ENCODE measurements at regions not wholly inside any gene's neighbourhood (a gene's known extent, or its start where the extent isn't known, plus 50 kb on each side); places are given as distances from the start of the nearest gene placed in this dataset.

- Mint-ChIP-seq H3K9me3 (no peaks in the 10 kb centered on the region), H3K36me3 (ENCODE audit: low read depth) (no peaks in the 10 kb centered on the region), H3K4me3 (no peak overlapping the region), H3K4me1 (no peaks in the 10 kb centered on the region), H3K27me3 (no peaks in the 10 kb centered on the region), H3K27ac (no peak overlapping the region)
- ChIA-PET POLR2A (no interaction called here), CTCF (no interaction called here)
- DNase-seq: no peak
These were observed 415.0 kb downstream of the TMX3 start for GRCh38 chr18:68299906-68300305.

- Mint-ChIP-seq H3K9me3 (no peaks in the 10 kb centered on the region), H3K4me3 (no peak overlapping the region), H3K4me1 (no peaks in the 10 kb centered on the region), H3K27ac (no peak overlapping the region), H3K27me3 (no peaks in the 10 kb centered on the region), H3K36me3 (ENCODE audit: low read depth) (no peaks in the 10 kb centered on the region)
- CTCF ChIA-PET: no interaction called here
- POLR2A ChIA-PET: no interaction called here
- DNase-seq: no peak
These were observed 416.6 kb downstream of the TMX3 start for GRCh38 chr18:68298330-68298729.

- H3K27ac Mint-ChIP-seq: no peak overlapping the region
- DNase-seq: no peak
- CTCF ChIA-PET: no interaction called here
- H3K4me1 Mint-ChIP-seq: no peaks in the 10 kb centered on the region
- H3K4me3 Mint-ChIP-seq: no peak overlapping the region
- no peaks in the 10 kb centered on the region for H3K36me3 Mint-ChIP-seq (ENCODE audit: low read depth)
- H3K27me3 Mint-ChIP-seq: no peaks in the 10 kb centered on the region
- no peaks in the 10 kb centered on the region for H3K9me3 Mint-ChIP-seq
- POLR2A ChIA-PET: no interaction called here
These were observed 426.5 kb downstream of the TMX3 start for GRCh38 chr18:68288408-68288807.

GRCh38 chr18:68284236-68284780 is 430.6 kb downstream of the TMX3 start:
- POLR2A ChIA-PET: no interaction called here
- no peak for DNase-seq
- H3K9me3 Mint-ChIP-seq: no peaks in the 10 kb centered on the region
- H3K27ac Mint-ChIP-seq: no peak overlapping the region
- no peaks in the 10 kb centered on the region for H3K36me3 Mint-ChIP-seq (ENCODE audit: low read depth)
- no peak overlapping the region for H3K4me3 Mint-ChIP-seq
- no peaks in the 10 kb centered on the region for H3K4me1 Mint-ChIP-seq
- CTCF ChIA-PET: no interaction called here
- no peaks in the 10 kb centered on the region for H3K27me3 Mint-ChIP-seq

- Mint-ChIP-seq H3K36me3 (ENCODE audit: low read depth) (no peaks in the 10 kb centered on the region), H3K9me3 (no peaks in the 10 kb centered on the region), H3K27me3 (no peaks in the 10 kb centered on the region), H3K27ac (no peak overlapping the region), H3K4me1 (no peaks in the 10 kb centered on the region), H3K4me3 (no peak overlapping the region)
- CTCF ChIA-PET: no interaction called here
- POLR2A ChIA-PET: no interaction called here
- no peak for DNase-seq
These were observed 431.1 kb downstream of the TMX3 start for GRCh38 chr18:68283834-68284233.

GRCh38 chr18:68282232-68282631 is 432.7 kb downstream of the TMX3 start:
- Mint-ChIP-seq H3K27ac (no peak overlapping the region), H3K9me3 (no peaks in the 10 kb centered on the region), H3K27me3 (no peaks in the 10 kb centered on the region), H3K4me3 (no peak overlapping the region), H3K36me3 (ENCODE audit: low read depth) (no peaks in the 10 kb centered on the region), H3K4me1 (no peaks in the 10 kb centered on the region)
- no peak for DNase-seq
- ChIA-PET POLR2A (no interaction called here), CTCF (no interaction called here)

GRCh38 chr18:68275616-68276015 is 439.3 kb downstream of the TMX3 start:
- CTCF ChIA-PET: no interaction called here
- Mint-ChIP-seq H3K27me3 (no peaks in the 10 kb centered on the region), H3K27ac (no peak overlapping the region), H3K36me3 (ENCODE audit: low read depth) (no peaks in the 10 kb centered on the region), H3K4me1 (no peaks in the 10 kb centered on the region), H3K4me3 (no peak overlapping the region), H3K9me3 (no peaks in the 10 kb centered on the region)
- POLR2A ChIA-PET: no interaction called here
- no peak for DNase-seq

- DNase-seq: no peak
- ChIA-PET CTCF (interaction anchor here (0.8 kb wide), 1 partner anchor 11 kb away, joined by 3 read pairs; no protein-coding TSS in a partner anchor), POLR2A (no interaction called here)
- no peaks in the 10 kb centered on the region for H3K9me3 Mint-ChIP-seq
- no peak overlapping the region for H3K27ac Mint-ChIP-seq
- no peaks in the 10 kb centered on the region for H3K4me1 Mint-ChIP-seq
- no peaks in the 10 kb centered on the region for H3K36me3 Mint-ChIP-seq (ENCODE audit: low read depth)
- no peak overlapping the region for H3K4me3 Mint-ChIP-seq
- no peaks in the 10 kb centered on the region for H3K27me3 Mint-ChIP-seq
These were observed 444.9 kb downstream of the TMX3 start for GRCh38 chr18:68270017-68270416.

- Mint-ChIP-seq H3K4me3 (no peak overlapping the region), H3K27me3 (no peaks in the 10 kb centered on the region), H3K4me1 (no peaks in the 10 kb centered on the region), H3K27ac (no peak overlapping the region), H3K36me3 (ENCODE audit: low read depth) (no peaks in the 10 kb centered on the region), H3K9me3 (no peaks in the 10 kb centered on the region)
- ChIA-PET POLR2A (no interaction called here), CTCF (no interaction called here)
- DNase-seq: no peak
These were observed 447.3 kb downstream of the TMX3 start for GRCh38 chr18:68267583-68267982.

GRCh38 chr18:68263481-68263880 is 451.4 kb downstream of the TMX3 start:
- no peak for DNase-seq
- Mint-ChIP-seq H3K27me3 (no peaks in the 10 kb centered on the region), H3K4me1 (no peaks in the 10 kb centered on the region), H3K9me3 (no peaks in the 10 kb centered on the region), H3K36me3 (ENCODE audit: low read depth) (no peaks in the 10 kb centered on the region), H3K4me3 (no peak overlapping the region), H3K27ac (no peak overlapping the region)
- ChIA-PET POLR2A (no interaction called here), CTCF (no interaction called here)

- DNase-seq: no peak
- Mint-ChIP-seq H3K27me3 (no peaks in the 10 kb centered on the region), H3K27ac (no peak overlapping the region), H3K4me1 (no peaks in the 10 kb centered on the region), H3K9me3 (no peaks in the 10 kb centered on the region), H3K4me3 (no peak overlapping the region), H3K36me3 (ENCODE audit: low read depth) (no peaks in the 10 kb centered on the region)
- CTCF ChIA-PET: no interaction called here
- POLR2A ChIA-PET: no interaction called here
These were observed 452.1 kb downstream of the TMX3 start for GRCh38 chr18:68262690-68263294.

- DNase-seq: no peak
- H3K9me3 Mint-ChIP-seq: no peaks in the 10 kb centered on the region
- no peaks in the 10 kb centered on the region for H3K4me1 Mint-ChIP-seq
- no peaks in the 10 kb centered on the region for H3K27me3 Mint-ChIP-seq
- CTCF ChIA-PET: no interaction called here
- H3K27ac Mint-ChIP-seq: no peak overlapping the region
- POLR2A ChIA-PET: no interaction called here
- no peak overlapping the region for H3K4me3 Mint-ChIP-seq
- H3K36me3 Mint-ChIP-seq (ENCODE audit: low read depth): no peaks in the 10 kb centered on the region
These were observed 458.4 kb downstream of the TMX3 start for GRCh38 chr18:68256418-68257067.

GRCh38 chr18:68244786-68245185 is 470.1 kb downstream of the TMX3 start:
- no peaks in the 10 kb centered on the region for H3K4me1 Mint-ChIP-seq
- no peak for DNase-seq
- H3K36me3 Mint-ChIP-seq (ENCODE audit: low read depth): no peaks in the 10 kb centered on the region
- H3K4me3 Mint-ChIP-seq: no peak overlapping the region
- H3K27me3 Mint-ChIP-seq: no peaks in the 10 kb centered on the region
- H3K9me3 Mint-ChIP-seq: peaks cover 5% of the 10 kb centered on the region
- no peak overlapping the region for H3K27ac Mint-ChIP-seq
- ChIA-PET CTCF (no interaction called here), POLR2A (no interaction called here)

GRCh38 chr18:68241881-68242280 is 473.0 kb downstream of the TMX3 start:
- Mint-ChIP-seq H3K4me3 (no peak overlapping the region), H3K36me3 (ENCODE audit: low read depth) (no peaks in the 10 kb centered on the region), H3K4me1 (no peaks in the 10 kb centered on the region), H3K9me3 (no peaks in the 10 kb centered on the region), H3K27me3 (no peaks in the 10 kb centered on the region), H3K27ac (no peak overlapping the region)
- CTCF ChIA-PET: no interaction called here
- POLR2A ChIA-PET: no interaction called here
- DNase-seq: no peak
